ENCODE measurements at regions not wholly inside any gene's neighbourhood (a gene's known extent, or its start where the extent isn't known, plus 50 kb on each side); places are given as distances from the start of the nearest gene placed in this dataset.

GRCh38 chr1:4147509-4147908 lies 247.4 kb upstream of the C1orf174 start:
- TF ChIP-seq POLR2A (IDR thresholded peaks at IDR 0.05) (no peak), CTCF (IDR thresholded peaks at IDR 0.05) (no peak)
